8988T (cell line): ENCODE measurements at regions not wholly inside any gene's neighbourhood (a gene's known extent, or its start where the extent isn't known, plus 50 kb on each side); places are given as distances from the start of the nearest gene placed in this dataset.

Experiments used
- DNase-seq: peaks from one replicate; pipeline ENCODE4 v3.0.0; 2011

GRCh38 chr13:107734891-107735625 is 480.3 kb downstream of the LIG4 start:
- no peak for DNase-seq

- no peak for DNase-seq
Observed at GRCh38 chr13:107733276-107733675, 482.1 kb downstream of the LIG4 start.

- no peak for DNase-seq
Observed at GRCh38 chr13:107730813-107731212, 484.5 kb downstream of the LIG4 start.

- DNase-seq, result no peak
Observed at GRCh38 chr13:107721125-107721869, 494.0 kb downstream of the LIG4 start.

- no peak for DNase-seq
Observed at GRCh38 chr13:107716741-107717140, 498.6 kb downstream of the LIG4 start.

- DNase-seq, result no peak
Observed at GRCh38 chr13:107716241-107716640, 499.1 kb downstream of the LIG4 start.

GRCh38 chr13:107715496-107715895 is 499.8 kb downstream of the LIG4 start:
- no peak for DNase-seq

- DNase-seq, result no peak
Observed at GRCh38 chr13:107713314-107713713, 502.0 kb downstream of the LIG4 start.

- no peak for DNase-seq
Observed at GRCh38 chr13:107712145-107712860, 503.0 kb downstream of the LIG4 start.

GRCh38 chr13:107690181-107690580 is 525.2 kb downstream of the LIG4 start:
- no peak for DNase-seq

GRCh38 chr13:107685876-107686275 is 529.5 kb downstream of the LIG4 start:
- no peak for DNase-seq

- no peak for DNase-seq
Observed at GRCh38 chr13:107681600-107681999, 533.7 kb downstream of the LIG4 start.

GRCh38 chr13:107680115-107680514 is 535.2 kb downstream of the LIG4 start:
- DNase-seq, result no peak

- DNase-seq, result no peak
Observed at GRCh38 chr13:107678075-107678689, 537.2 kb downstream of the LIG4 start.

GRCh38 chr13:107675847-107676550 is 539.3 kb downstream of the LIG4 start:
- no peak for DNase-seq

- no peak for DNase-seq
Observed at GRCh38 chr13:107669391-107669993, 545.8 kb downstream of the LIG4 start.

GRCh38 chr13:107665926-107666458 is 549.3 kb downstream of the LIG4 start:
- no peak for DNase-seq

GRCh38 chr13:107650081-107650701 is 565.1 kb downstream of the LIG4 start:
- DNase-seq, result no peak

GRCh38 chr13:107649079-107649478 is 566.3 kb downstream of the LIG4 start:
- no peak for DNase-seq

- no peak for DNase-seq
Observed at GRCh38 chr13:107644136-107644535, 571.2 kb downstream of the LIG4 start.

GRCh38 chr13:107643615-107644014 is 571.7 kb downstream of the LIG4 start:
- DNase-seq, result no peak
